Fibroblast of lung (primary cell): ENCODE measurements at regions not wholly inside any gene's neighbourhood (a gene's known extent, or its start where the extent isn't known, plus 50 kb on each side); places are given as distances from the start of the nearest gene placed in this dataset.

Experiments
- CTCF ChIP-seq, 2 donors: IDR thresholded peaks in 1 of 2; conservative IDR thresholded peaks in 1 of 2; 1 replicate in 1 of 2; 2 replicates in 1 of 2; pipeline ENCODE4 v1.5.1; 2011 to 2012; ENCODE audit warnings: low read length in 2 of 2, control low read depth in 1 of 2, inconsistent platforms in 1 of 2, low read depth in 1 of 2, mild to moderate bottlenecking in 1 of 2
- EZH2 ChIP-seq: IDR thresholded peaks from 2 replicates; pipeline ENCODE4 v1.5.1; 2012; ENCODE audit warnings: low read length, control low read depth, mild to moderate bottlenecking; ENCODE audit errors: missing control alignments

- TF ChIP-seq CTCF (conservative IDR thresholded peaks at IDR 0.05 in 1 of 2, IDR thresholded peaks at IDR 0.05 in 1 of 2; ENCODE audit: low read depth in 1 of 2, low read length in 2 of 2) = no peak
- TF ChIP-seq EZH2 = no peak
Measured at GRCh38 chr16:64695684-64696083, 426.2 kb downstream of the CDH11 start.
